T-cell (primary cell): ENCODE measurements at regions not wholly inside any gene's neighbourhood (a gene's known extent, or its start where the extent isn't known, plus 50 kb on each side); places are given as distances from the start of the nearest gene placed in this dataset.

Experiments used
- ATAC-seq, 4 experiments: fragments of 200-7000 bp in 3 of 4; fragments of 150-1000 bp in 1 of 4; cut with Tn5 transposase; replicated peaks in 1 of 4; 1 replicate in 3 of 4; 2 replicates in 1 of 4; pipeline ENCODE4 v1.10.0; 2021; ENCODE audit warnings: moderate library complexity in 3 of 4, mild to moderate bottlenecking in 2 of 4, moderate number of reproducible peaks in 1 of 4
- CTCF ChIA-PET, 2 donors: fragments of 300-600 bp; sonication (Branson Sonifier 250); formaldehyde crosslinking; loops; one replicate each; lab custom pipeline; 2022; ENCODE audit warnings: antibody characterized with exemption in 2 of 2; lab: Charles Lee
- POLR2A ChIA-PET, 2 donors: fragments of 300-600 bp; sonication (Branson Sonifier 250); formaldehyde crosslinking; loops; one replicate each; lab custom pipeline; 2022; ENCODE audit warnings: antibody characterized with exemption in 2 of 2; lab: Charles Lee
- DNase-seq, 35 experiments: peaks; one replicate each; pipeline versions ENCODE4 v3.0.0 to v3.0.0-alpha.2; 2013 to 2023
- H3K27ac ChIP-seq: one replicate; pipeline ENCODE4 v1.5.1; 2013; ENCODE audit warnings: low read length
- H3K27me3 ChIP-seq, 2 experiments: replicated peaks in 1 of 2; 1 replicate in 1 of 2; 2 replicates in 1 of 2; pipeline versions ENCODE4 v1.6.1 to v1.7.0; 2013; ENCODE audit warnings: low read length in 1 of 2, mixed read lengths in 1 of 2; ENCODE audit not compliant: control insufficient read depth in 2 of 2, insufficient read depth in 2 of 2; ENCODE audit errors: extremely low read depth in 1 of 2
- H3K36me3 ChIP-seq, 2 donors: 1 replicate in 1 of 2; 2 replicates in 1 of 2; pipeline versions ENCODE4 v1.6.1 to v1.7.0; 2013; ENCODE audit warnings: low read length in 1 of 2; ENCODE audit not compliant: control insufficient read depth in 2 of 2, insufficient read depth in 1 of 2; ENCODE audit errors: extremely low read depth in 1 of 2
- H3K4me1 ChIP-seq, 2 experiments: 1 replicate in 1 of 2; 2 replicates in 1 of 2; pipeline versions ENCODE4 v1.6.1 to v1.7.0; 2013; ENCODE audit warnings: low read length in 2 of 2, mixed read lengths in 1 of 2; ENCODE audit not compliant: insufficient read depth in 2 of 2, control insufficient read depth in 1 of 2; ENCODE audit errors: extremely low read depth in 1 of 2
- H3K4me3 ChIP-seq, 2 donors: 1 replicate in 1 of 2; 2 replicates in 1 of 2; pipeline versions ENCODE4 v1.5.1 to v1.7.0; 2013; ENCODE audit warnings: mild to moderate bottlenecking in 2 of 2, low read length in 1 of 2, moderate library complexity in 1 of 2; ENCODE audit not compliant: control insufficient read depth in 1 of 2; ENCODE audit errors: extremely low read depth in 1 of 2
- H3K9me3 ChIP-seq: 2 replicates; pipeline ENCODE4 v1.7.0; 2013
- H3K27ac Mint-ChIP-seq, 2 donors: one replicate each; pipeline ENCODE4 v1.8.0; 2020 to 2021; ENCODE audit warnings: mild to moderate bottlenecking in 2 of 2, mixed read lengths in 2 of 2
- H3K27me3 Mint-ChIP-seq, 2 donors: one replicate each; pipeline ENCODE4 v1.8.0; 2021 to 2022; ENCODE audit warnings: mixed read lengths in 2 of 2
- H3K36me3 Mint-ChIP-seq: one replicate; pipeline ENCODE4 v1.8.0; 2021; ENCODE audit warnings: mixed read lengths
- H3K4me1 Mint-ChIP-seq, 3 donors: one replicate each; pipeline ENCODE4 v1.8.0; 2020 to 2022; ENCODE audit warnings: mixed read lengths in 3 of 3, mild to moderate bottlenecking in 1 of 3
- H3K4me3 Mint-ChIP-seq, 3 donors: one replicate each; pipeline ENCODE4 v1.8.0; 2020 to 2022; ENCODE audit warnings: mild to moderate bottlenecking in 3 of 3, mixed read lengths in 3 of 3, moderate library complexity in 3 of 3
- H3K9me3 Mint-ChIP-seq, 3 donors: one replicate each; pipeline ENCODE4 v1.8.0; 2020 to 2022; ENCODE audit warnings: mixed read lengths in 3 of 3
- WGBS: methylation state at CpG from one replicate; pipeline ENCODE4 v1.1.5; 2013; ENCODE audit warnings: missing lambda C conversion rate; ENCODE audit not compliant: insufficient coverage; 5-methylcytosine and 5-hydroxymethylcytosine counted together

DNA sequence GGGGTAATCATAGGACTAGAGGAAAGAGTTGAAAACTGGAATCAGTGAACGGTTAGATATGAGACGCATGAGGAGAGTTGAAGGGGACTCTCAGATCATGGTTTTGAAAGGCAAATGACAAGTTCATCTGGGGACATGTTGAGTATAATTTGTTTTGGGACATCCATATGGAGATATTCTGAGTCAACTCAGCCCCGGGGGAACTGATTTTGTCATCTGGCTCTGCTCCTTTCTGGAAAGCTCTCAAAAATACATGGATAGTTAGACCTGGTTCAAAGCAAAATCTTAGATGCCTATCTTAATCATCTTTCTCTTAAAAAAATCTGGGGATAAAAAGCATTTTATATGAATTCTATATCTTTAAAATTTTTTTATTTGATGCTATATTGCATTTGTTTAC is 161.2 kb downstream of the SNX18 start:
- Mint-ChIP-seq H3K27ac (no peak overlapping the region), H3K4me3 (no peak overlapping the region), H3K36me3 (no peaks in the 10 kb centered on the region), H3K4me1 (peaks cover 15 to 23% (median 20%) of the 10 kb centered on the region in 3 donors), H3K27me3 (no peaks in the 10 kb centered on the region), H3K9me3 (peaks cover 0 to 13% (median 4%) of the 10 kb centered on the region in 3 donors)
- Histone ChIP-seq H3K27ac (no peak overlapping the region), H3K27me3 (no peaks in the 10 kb centered on the region), H3K9me3 (no peaks in the 10 kb centered on the region), H3K4me1 (peaks cover 11% of the 10 kb centered on the region in 2 experiments), H3K36me3 (no peaks in the 10 kb centered on the region), H3K4me3 (no peak overlapping the region)
- ATAC-seq (no peak), DNase-seq (no peak)
- ChIA-PET POLR2A (no interaction called here), CTCF (no interaction called here)
- 88% methylated on average over 2 of the region's 3 CpGs for WGBS

DNA sequence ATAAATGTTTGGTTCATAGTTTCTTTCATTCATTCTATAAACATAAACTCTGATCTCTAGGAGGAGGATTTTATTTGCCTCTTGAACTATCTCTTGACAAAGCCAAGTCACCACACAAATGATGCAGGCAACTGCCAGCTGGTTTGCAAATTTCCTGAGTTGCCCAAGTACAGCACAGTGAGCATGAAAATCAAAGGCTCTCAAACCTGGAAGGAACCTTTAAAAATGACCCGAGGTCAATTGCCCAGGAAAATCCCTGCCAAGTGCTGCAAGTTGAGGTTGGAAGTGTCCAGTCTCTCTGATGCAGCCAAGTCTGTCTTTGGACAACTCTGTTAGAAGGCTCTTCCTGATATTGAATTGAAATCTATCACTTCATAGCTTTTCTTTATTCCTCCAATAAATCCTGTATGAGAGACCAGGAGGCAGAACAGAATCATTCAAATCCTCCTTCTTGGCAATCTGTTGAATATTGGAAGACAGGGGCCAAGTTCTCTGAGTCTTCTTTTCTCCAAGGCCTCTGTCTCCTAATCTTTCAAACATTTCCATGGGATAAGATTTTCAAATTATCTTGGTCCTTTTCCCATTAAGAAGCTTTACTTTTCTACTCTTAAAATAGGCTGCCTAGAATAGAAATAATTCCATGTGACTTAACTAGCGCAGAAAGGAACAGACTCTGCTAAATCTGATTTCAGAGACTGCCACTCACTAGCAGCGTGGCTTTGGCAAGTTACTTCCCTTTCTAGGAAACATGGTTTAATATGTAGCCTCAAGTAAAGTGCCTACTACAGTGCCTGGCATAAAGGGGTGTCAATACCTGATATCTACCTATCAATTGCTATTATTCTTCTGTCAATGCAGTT is 159.2 kb downstream of the SNX18 start:
- H3K36me3 Mint-ChIP-seq, result no peaks in the 10 kb centered on the region
- H3K4me3 Mint-ChIP-seq, result no peak overlapping the region
- ATAC-seq, result no peak
- CTCF ChIA-PET, result no interaction called here
- Histone ChIP-seq H3K9me3 (no peaks in the 10 kb centered on the region), H3K27me3 (no peaks in the 10 kb centered on the region), H3K4me3 (no peak overlapping the region), H3K4me1 (peaks cover 20 to 22% of the 10 kb centered on the region in 2 experiments), H3K27ac (no peak overlapping the region), H3K36me3 (no peaks in the 10 kb centered on the region)
- POLR2A ChIA-PET, result no interaction called here
- WGBS, result 100% methylated on average over 1 of the region's 3 CpGs
- H3K9me3 Mint-ChIP-seq, result peaks cover 0 to 16% (median 2%) of the 10 kb centered on the region in 3 donors
- no peaks in the 10 kb centered on the region for H3K27me3 Mint-ChIP-seq
- peaks cover 26 to 40% (median 35%) of the 10 kb centered on the region in 3 donors for H3K4me1 Mint-ChIP-seq
- peak overlapping the region in 1 of 2 donors; percentile 58 for H3K27ac Mint-ChIP-seq
- DNase-seq, result no peak

DNA sequence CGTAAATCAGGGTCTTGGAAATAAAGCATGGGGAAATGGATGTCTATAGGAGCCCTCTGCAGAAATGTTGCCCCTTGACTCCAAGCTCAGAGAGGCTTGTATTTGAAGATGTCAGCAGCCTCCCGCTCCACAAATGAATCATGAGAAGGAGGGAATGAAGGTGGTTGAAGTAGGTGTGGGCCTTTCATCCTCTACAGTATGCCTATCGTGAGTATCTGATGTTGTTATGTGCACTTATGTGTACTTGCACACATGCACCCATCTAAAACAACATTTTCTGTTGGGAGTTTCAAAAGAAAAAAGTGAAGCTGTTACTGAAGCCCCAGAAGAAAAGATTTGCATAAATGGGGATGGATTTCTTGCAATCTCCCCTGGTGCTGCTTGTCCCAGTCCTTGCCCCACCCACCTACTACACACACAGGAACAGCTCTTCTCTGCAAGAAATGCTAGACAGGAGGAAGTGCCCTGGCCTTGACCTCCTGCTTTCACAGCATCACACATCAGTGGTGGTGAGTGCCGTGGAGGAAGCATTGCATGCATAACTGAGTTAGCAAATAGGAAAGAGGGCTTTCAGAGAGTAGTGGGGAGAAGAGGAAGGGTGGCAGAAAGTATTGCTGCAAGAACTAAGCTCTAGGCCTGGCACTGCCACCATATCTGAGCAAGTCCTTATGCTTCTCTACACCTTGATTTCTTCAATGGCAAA is 156.1 kb downstream of the SNX18 start:
- WGBS, result no CpG with 5 or more reads among the region's 4 CpGs
- Histone ChIP-seq H3K9me3 (no peaks in the 10 kb centered on the region), H3K4me1 (peaks cover 30 to 31% of the 10 kb centered on the region in 2 experiments), H3K36me3 (no peaks in the 10 kb centered on the region), H3K27me3 (no peaks in the 10 kb centered on the region), H3K4me3 (no peak overlapping the region), H3K27ac (peak overlapping the region; percentile 47)
- Mint-ChIP-seq H3K9me3 (peaks cover under 1 to 19% (median 2%) of the 10 kb centered on the region in 3 donors), H3K27ac (peak overlapping the region; percentile 59 to 73), H3K4me1 (peaks cover 49 to 64% (median 57%) of the 10 kb centered on the region in 3 donors), H3K36me3 (no peaks in the 10 kb centered on the region), H3K27me3 (no peaks in the 10 kb centered on the region), H3K4me3 (peak overlapping the region in 1 of 3 donors; percentile 58)
- peak; percentile 4 to 61 (median 29) for DNase-seq
- peak; percentile 87 to 96 (median 96) for ATAC-seq
- CTCF ChIA-PET, result no interaction called here
- POLR2A ChIA-PET, result no interaction called here

DNA sequence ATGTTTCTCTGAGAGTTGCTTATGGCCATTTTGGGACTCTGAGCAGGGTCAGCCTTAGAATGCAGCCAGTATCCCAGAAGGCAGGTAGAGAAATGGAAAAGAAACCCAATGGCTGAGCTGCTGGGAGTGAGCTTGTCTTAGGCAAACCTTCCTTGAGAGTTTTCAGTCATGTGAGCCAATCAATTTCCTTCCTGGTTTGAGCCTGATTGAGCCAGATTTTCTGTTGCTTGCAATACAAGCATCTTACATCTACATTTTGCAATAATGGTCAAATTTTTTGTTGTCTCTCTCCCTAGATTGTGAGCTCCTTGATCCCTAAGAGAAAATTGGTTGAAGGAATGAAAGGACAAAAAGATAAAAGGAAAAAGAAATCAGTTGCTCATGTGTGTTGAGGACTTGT is 155.3 kb downstream of the SNX18 start:
- DNase-seq (no peak), ATAC-seq (no peak)
- Histone ChIP-seq H3K27me3 (no peaks in the 10 kb centered on the region), H3K36me3 (no peaks in the 10 kb centered on the region), H3K27ac (no peak overlapping the region), H3K4me3 (no peak overlapping the region), H3K9me3 (no peaks in the 10 kb centered on the region), H3K4me1 (peaks cover 30 to 31% of the 10 kb centered on the region in 2 experiments)
- H3K27ac Mint-ChIP-seq, result peak overlapping the region; percentile 60 to 73
- no peaks in the 10 kb centered on the region for H3K27me3 Mint-ChIP-seq
- POLR2A ChIA-PET, result no interaction called here
- H3K4me3 Mint-ChIP-seq, result no peak overlapping the region
- CTCF ChIA-PET, result no interaction called here
- H3K9me3 Mint-ChIP-seq, result peaks cover 8 to 25% (median 10%) of the 10 kb centered on the region in 3 donors
- no peaks in the 10 kb centered on the region for H3K36me3 Mint-ChIP-seq
- peaks cover 49 to 68% (median 57%) of the 10 kb centered on the region in 3 donors for H3K4me1 Mint-ChIP-seq

DNA sequence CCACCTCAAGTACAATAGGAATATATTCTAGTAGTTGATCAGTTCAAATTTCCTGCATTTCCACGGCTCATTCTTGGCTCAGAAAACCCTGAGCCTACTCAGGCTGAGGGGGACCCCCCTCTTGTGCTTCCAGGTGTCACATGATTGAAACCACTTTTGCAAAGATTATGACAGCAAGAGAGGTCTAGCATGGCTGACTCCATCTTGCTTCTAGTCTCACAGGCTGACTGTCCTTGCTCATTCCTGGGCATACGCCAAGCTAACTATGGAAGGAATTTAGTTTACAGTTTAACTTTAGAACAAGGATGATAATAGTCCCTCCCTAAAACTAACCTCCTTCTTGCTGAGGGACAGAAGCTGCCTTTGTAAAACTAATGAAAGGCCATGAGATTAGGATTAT is 154.1 kb downstream of the SNX18 start:
- ATAC-seq (no peak), DNase-seq (no peak)
- 83% methylated on average over 1 of the region's 2 CpGs for WGBS
- Histone ChIP-seq H3K4me1 (peaks cover 30 to 31% of the 10 kb centered on the region in 2 experiments), H3K9me3 (no peaks in the 10 kb centered on the region), H3K4me3 (no peak overlapping the region), H3K36me3 (no peaks in the 10 kb centered on the region), H3K27ac (no peak overlapping the region), H3K27me3 (no peaks in the 10 kb centered on the region)
- Mint-ChIP-seq H3K27ac (no peak overlapping the region), H3K27me3 (no peaks in the 10 kb centered on the region), H3K9me3 (peaks cover 8 to 25% (median 14%) of the 10 kb centered on the region in 3 donors), H3K36me3 (no peaks in the 10 kb centered on the region), H3K4me1 (peaks cover 49 to 68% (median 57%) of the 10 kb centered on the region in 3 donors), H3K4me3 (no peak overlapping the region)
- ChIA-PET CTCF (no interaction called here), POLR2A (interaction anchor here in 1 of 2 donors (0.7 kb wide), 1 partner anchor 411 kb away, joined by 3 read pairs; no protein-coding TSS in a partner anchor)

DNA sequence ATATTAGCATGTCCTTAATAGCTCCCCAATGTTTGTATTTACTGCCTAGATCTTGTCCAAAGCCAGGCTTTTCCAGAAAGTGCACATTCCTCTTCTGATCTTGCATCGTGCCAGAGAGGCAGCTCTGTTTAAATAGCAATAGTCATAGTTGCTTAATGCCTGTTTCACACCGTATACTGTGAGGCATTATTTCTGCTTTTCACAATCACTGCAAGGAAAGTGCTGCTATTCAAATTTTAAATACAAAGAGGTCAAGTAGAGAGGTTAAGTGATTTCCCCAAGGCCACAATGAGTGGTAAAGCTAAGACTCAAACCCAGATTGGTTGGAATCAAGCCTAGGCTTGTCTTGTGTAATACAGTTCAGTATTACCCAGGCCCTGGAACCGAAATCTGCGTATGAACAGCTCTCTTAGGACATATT is 153.6 kb downstream of the SNX18 start:
- no CpG with 5 or more reads among the region's 4 CpGs for WGBS
- ATAC-seq, result no peak
- Histone ChIP-seq H3K4me1 (peaks cover 30 to 31% of the 10 kb centered on the region in 2 experiments), H3K36me3 (no peaks in the 10 kb centered on the region), H3K4me3 (no peak overlapping the region), H3K9me3 (no peaks in the 10 kb centered on the region), H3K27ac (no peak overlapping the region), H3K27me3 (no peaks in the 10 kb centered on the region)
- ChIA-PET POLR2A (interaction anchor here (0.6 to 0.7 kb wide), 2 partner anchors 15 to 411 kb away, joined by 3 read pairs; no protein-coding TSS in a partner anchor), CTCF (no interaction called here)
- no peak for DNase-seq
- H3K4me1 Mint-ChIP-seq, result peaks cover 49 to 65% (median 54%) of the 10 kb centered on the region in 3 donors
- no peak overlapping the region for H3K27ac Mint-ChIP-seq
- peaks cover 8 to 25% (median 14%) of the 10 kb centered on the region in 3 donors for H3K9me3 Mint-ChIP-seq
- no peaks in the 10 kb centered on the region for H3K36me3 Mint-ChIP-seq
- H3K4me3 Mint-ChIP-seq, result no peak overlapping the region
- H3K27me3 Mint-ChIP-seq, result no peaks in the 10 kb centered on the region
